C1 segment of cervical spinal cord (tissue), 14 donors: ENCODE measurements at regions not wholly inside any gene's neighbourhood (a gene's known extent, or its start where the extent isn't known, plus 50 kb on each side); places are given as distances from the start of the nearest gene placed in this dataset.

Experiments
- DNase-seq, 14 donors: peaks; one replicate each; lab custom pipeline; 2025; lab: John Stamatoyannopoulos, UW

DNA sequence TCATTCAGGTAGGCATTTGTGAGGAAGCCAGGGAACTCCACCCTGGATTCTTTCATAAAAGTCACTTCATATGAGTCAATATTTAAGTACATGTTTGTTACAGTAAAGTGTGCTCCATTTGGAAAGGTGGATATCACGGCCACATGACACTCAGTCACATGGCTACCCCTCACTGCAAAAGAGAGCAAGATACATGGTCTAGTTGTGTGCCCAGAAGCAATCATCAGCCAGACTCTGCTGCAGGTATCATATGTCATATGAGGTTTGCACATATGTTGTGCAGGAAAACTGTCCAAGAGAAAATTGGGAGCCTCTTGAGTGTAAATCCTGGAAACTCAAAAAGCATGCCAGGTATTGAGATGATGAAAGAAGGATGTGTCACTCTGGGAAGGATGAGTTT lies 55.0 kb upstream of the NMNAT3 start:
- DNase-seq: no peak

DNA sequence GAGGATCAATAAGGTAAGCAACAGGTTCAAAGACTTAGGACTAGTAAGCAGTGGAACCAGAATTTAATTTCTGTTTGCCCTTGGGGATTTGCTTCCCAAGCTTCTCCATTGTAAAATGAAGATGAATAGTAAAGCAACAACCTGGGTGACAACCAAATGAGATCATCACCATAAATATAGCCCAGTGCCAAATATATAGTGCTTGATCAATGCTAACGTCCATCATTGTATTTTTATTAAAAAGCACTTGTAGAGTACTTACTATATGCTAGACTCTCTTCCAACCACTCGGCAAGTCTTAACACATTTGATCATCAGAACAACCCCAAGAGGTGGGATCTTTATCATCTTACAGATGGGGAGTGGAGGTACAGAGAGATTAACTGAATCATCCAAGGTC lies 51.5 kb upstream of the NMNAT3 start:
- no peak for DNase-seq

DNA sequence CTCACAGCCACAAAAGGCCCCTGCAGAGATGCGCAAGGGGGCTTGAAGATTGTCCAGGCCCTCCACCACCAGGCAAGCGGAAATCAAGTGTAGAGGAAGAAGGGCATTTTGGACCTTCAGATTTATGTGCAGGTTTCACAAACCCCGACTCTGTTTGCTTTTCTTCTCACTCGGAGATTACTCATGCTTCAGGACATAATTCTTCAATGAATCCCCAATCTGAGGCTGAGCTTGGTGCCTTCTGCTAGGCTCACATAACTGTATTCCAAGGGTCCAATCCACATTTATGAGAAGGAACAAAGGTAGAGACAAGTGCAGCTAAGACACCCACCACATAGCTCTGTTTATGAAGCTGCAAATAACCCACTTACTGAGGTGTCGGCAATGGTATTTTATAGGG lies 50.6 kb upstream of the NMNAT3 start:
- DNase-seq: no peak
